Erythroblast (primary cell): ENCODE measurements at regions not wholly inside any gene's neighbourhood (a gene's known extent, or its start where the extent isn't known, plus 50 kb on each side); places are given as distances from the start of the nearest gene placed in this dataset.

Source experiments
- GATA1 ChIP-seq: IDR thresholded peaks from 2 replicates; pipeline ENCODE4 v1.6.1; 2011; ENCODE audit warnings: low read depth, mild to moderate bottlenecking, control low read depth, low read length, moderate library complexity
- POLR2A ChIP-seq: IDR thresholded peaks from 2 replicates; pipeline ENCODE4 v1.6.1; 2011; ENCODE audit warnings: mild to moderate bottlenecking, low read length

DNA sequence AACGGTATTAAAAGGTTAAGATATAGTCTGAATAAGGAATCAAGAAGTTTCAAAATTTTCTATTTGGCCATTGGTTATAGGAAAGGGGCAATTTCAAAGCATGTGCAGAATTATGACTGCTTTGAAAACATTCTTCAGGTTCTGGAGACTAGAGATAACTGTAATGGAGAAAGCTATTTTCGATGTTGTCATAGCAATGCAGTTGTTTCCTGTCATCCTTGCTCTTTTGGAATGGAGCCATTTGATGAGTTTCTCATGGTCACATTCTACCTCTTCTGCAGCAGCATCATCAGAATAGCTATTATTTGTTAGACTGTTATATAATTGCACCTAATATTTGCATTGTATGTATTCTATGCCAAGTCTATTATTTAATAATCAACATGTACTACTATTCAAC lies 368.2 kb upstream of the NR3C2 start:
- TF ChIP-seq POLR2A (no peak), GATA1 (no peak)
